ENCODE measurements at regions not wholly inside any gene's neighbourhood (a gene's known extent, or its start where the extent isn't known, plus 50 kb on each side); places are given as distances from the start of the nearest gene placed in this dataset.

DNA sequence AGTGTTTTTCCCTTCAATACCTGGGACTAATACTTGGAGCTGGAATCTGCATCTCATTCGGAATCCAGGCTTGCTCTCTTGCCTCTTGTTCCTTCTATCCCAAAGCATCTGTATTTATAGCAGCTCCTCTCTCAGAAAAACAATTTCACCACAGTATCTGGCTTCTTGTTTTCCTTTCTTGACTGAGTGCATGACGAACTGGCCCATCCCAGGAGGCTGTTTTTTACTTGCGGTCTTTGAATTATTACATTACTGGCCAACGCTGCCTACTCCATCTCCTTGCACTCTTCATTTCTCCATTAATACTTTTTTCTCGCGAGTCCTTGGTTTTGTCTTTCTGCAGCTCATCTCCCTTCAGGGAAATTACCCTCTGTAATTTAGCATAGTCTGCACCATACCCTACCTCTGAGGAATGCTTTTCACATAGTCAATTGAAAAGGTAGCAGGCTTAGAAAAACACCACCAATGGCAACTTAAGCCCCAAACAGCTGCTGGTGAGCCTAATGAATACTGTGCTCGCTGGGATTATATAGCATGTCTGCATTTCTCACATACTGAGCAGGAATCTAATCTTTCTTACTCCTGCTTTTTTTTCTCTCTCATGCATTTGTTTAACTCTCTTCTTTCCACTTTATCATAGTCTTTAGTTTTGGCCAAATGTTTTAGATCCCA is 277.4 kb upstream of the SESN3 start:
- DNase-seq: no peak

- DNase-seq: no peak
These were observed 276.8 kb upstream of the SESN3 start for GRCh38 chr11:95507794-95508193.

DNA sequence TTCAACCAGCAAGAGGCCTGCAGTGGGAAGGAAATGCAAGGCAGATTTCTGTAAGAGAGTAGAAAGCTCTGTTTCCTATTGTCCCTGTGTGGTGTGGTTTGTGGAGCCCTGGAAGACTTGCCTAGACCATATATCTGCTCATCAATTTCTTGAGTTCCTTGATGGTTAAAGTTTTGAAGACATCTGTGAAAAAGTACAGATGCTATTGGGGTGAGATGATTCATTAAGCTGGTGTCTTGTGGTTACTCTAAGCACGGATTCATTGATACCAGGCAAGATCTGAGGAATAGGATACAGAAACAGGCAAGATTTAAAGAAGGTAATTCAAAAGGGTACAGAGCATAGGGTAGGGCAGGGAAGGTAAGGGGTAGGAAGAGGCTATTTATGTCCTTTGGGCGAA is 275.8 kb upstream of the SESN3 start:
- no peak for DNase-seq

GRCh38 chr11:95505927-95506426 is 275.0 kb upstream of the SESN3 start:
- no peak for DNase-seq

DNA sequence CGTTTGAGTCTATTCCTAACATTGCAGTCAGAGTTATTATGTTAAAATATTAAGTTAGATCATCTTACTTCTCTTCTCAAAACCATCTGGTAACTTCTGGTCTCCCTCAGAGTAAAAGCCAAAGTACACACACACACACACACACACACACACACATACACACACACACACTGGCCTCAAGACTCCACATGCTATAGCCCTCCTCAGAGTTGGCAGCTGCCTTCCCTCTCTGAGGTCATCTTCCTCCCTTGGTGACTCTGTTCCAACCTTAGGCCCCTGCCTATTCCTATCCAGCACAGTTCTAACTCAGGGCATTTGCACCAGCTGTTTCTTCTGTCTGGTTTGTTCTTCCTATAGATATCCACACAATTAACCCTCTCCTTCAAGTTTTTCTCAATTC is 272.0 kb upstream of the SESN3 start:
- no peak for DNase-seq

DNA sequence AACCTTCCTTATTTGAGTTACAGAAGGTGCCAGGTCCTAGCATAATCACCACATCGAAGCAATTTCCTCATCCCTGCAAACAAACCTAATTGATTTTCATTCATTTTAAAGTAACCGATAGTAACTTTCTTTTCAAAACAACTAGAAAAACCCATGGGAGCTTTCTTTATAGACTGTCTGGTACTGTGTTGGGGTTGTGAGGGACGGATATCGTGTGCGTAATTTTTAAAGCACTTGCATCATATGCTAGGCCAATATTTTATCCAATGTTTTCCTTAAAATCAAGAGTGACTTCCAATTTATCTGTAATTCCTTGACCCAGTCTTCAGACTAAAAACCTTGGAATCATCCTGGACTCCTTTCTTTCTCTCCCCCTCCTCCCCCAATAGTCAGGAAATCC is 271.5 kb upstream of the SESN3 start:
- no peak for DNase-seq

GRCh38 chr11:95501761-95502266 is 270.8 kb upstream of the SESN3 start:
- DNase-seq: no peak

DNA sequence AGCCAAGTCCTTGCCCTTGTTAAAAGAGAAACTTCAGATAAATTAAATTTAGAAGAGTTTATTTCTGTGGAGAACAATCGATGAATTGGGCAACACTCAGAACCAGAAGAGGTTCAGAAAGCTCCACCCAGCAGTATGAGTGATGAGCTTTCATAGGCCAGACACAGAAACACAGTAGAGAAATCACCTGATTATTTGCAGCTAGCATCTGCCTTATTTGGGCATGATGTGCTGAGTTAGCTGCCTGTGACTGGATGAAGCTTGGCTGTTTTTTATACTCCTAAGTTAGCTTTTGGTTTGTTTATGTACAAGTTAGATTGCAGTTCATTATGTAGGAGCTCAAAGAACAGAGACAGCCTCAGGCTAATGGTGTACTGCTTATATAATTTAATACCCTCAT is 269.5 kb upstream of the SESN3 start:
- DNase-seq: no peak

DNA sequence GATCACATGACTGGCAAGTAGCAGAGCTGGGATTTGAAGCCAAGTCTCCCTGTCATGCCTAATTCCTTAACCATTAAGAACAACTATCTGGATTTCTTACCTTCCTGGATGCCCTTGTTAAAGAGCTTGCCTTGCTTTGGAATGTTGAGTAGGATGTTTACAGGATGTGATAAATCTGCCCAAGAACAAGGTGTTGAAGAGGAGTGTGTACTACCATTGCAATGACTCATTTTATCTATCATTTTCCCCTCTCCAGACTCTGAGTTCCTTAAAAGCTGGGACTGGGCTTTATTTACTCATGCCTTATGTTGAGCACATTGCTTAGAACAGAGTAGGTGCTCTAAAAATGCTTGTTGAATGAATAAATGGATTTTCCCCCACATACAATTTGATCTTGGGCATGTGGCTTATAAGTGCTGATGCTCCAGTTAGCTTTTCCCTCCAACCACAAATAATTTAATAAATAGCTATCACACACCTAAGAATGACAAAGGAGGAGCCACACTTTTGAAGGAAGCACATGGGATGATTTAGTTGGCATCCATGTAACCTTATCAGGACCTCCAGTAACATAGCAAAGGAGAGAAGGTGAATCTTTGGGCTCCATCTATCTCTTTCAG is 268.6 kb upstream of the SESN3 start:
- DNase-seq: no peak

- no peak for DNase-seq
These were observed 267.9 kb upstream of the SESN3 start for GRCh38 chr11:95498722-95499425.

DNA sequence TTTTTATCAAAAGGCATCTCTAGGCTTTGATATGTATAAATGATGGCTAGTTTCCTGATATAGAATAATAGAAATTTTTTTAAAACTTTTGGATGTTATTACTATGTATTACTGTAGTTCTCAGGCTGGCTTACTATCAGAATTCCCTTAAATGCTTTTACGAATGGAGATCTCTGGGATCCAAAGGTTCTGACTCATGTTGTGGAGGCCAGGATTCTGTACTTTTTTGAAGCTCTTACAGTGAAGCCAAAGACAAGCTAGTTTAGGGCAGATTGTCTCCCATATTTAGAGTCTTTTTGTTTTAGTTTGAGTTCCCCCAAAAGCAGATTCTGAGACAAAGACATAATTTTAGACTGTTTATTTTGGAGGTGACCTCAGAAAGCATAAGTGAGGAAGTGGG is 265.9 kb upstream of the SESN3 start:
- DNase-seq: no peak

DNA sequence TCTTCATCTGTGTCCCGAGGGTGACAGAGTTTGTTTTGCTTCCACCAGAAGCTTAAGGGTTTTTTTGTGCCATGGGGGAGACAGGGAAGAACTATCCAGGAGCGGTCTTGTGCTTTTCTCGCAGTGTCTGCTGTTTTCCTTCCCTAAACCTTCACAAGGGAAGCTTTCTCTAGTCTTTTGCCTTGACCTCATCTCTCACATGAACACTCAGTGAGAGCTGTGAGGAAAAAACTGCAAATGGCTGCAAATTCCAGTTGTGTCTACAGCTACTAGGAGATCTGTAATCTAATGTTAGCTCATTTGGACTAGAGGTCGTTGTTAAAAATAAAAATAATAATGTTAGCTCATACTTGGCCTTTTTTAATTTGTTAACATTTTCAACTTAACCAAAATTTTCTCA is 264.7 kb upstream of the SESN3 start:
- no peak for DNase-seq

- no peak for DNase-seq
These were observed 263.9 kb upstream of the SESN3 start for GRCh38 chr11:95494856-95495255.

DNA sequence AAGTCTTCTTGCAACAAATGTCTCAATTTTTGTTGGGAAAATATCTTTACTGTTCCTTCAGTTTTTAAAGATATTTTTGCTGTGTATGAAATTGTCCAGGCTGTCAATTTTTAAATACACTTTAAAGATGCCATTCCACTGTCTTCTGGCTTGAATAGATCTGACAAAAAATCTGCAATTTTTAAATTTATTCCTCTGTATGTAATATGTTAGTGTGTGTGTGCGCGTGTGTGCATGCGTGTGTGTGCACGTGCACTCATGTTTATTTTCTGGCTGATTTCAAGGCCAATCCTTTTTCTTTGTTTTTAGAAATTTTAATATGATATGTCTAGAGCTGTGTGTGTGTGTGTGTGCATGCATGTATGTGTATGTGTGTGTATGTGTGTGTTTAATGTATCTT is 263.2 kb upstream of the SESN3 start:
- no peak for DNase-seq

GRCh38 chr11:95490625-95491024 is 259.6 kb upstream of the SESN3 start:
- DNase-seq: no peak

GRCh38 chr11:95487938-95488337 is 256.9 kb upstream of the SESN3 start:
- no peak for DNase-seq

GRCh38 chr11:95487391-95487790 is 256.4 kb upstream of the SESN3 start:
- no peak for DNase-seq

DNA sequence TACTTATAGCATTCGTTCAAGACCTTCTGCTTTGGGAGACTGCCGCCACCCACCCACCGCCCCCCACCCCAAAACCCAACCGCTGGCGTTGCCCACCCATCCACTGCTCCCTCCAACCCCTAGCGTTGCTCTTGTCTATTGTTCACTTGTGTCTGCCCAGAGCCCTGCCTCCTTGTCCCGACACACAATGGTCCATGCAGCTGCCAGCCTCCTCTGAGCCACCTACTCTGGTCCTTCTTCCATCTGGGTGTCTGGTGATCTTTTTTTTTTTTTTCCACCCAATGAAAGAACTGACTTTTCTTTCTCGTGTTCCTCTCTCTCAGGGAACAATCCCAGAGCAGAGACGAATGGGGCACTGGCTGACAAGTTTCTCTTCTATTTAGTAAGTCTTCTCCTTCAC is 256.0 kb upstream of the SESN3 start:
- no peak for DNase-seq

DNA sequence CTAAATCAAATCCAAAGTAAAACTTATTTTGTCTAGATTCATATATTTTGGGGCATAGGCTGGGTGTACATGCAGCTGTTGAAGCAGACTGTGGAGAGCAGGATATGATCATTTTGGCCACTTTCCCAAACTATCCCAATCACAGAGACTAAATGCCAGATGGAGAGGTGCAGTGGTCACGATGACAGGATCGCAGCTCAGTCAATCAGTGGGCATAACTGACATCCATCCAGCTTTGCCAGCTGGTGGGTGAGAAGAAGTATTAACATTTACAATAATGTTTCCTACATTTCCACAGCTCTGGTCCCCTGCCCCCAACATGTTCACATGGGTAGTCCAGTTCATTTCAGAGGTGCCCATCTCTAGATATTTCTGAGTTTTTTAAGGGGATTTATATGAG is 255.5 kb upstream of the SESN3 start:
- DNase-seq: no peak

DNA sequence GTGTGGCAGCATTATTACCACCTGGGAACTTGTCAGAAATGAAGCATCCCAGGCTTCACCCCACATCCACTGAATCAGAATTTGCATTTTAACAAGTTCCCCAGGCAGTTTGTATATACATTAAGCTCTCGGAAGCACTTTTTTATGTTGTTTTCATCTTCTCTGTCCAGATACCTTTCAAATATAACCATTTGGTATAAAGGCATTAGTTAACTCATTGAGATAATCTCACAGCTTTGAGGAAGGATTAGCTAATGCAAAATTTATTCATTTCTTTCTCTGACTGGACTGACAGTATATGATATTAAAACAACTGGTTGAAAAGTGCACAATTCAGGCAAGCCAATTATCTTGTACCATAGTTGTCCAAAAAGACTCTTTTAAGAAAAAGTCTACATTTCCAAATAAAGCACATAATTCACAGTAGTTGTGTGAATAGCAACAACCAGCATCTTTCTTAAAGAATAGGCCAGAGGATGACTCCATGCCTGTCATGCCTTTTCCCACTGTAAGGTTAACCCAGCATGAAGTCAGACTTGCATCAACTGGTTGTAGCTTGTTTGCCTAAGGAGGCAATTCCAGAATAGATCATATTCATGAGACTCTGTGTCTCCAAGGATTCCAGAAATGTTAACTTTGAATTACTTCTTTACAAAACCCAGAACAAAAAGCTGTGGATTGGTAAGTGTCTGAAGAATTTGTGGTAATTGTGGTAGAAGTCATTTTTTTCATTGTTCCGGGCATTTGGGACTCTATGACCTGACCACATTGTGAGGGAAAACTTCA is 254.3 kb upstream of the SESN3 start:
- DNase-seq: no peak

- DNase-seq: no peak
These were observed 252.3 kb upstream of the SESN3 start for GRCh38 chr11:95483339-95483738.

- DNase-seq: no peak
These were observed 247.0 kb upstream of the SESN3 start for GRCh38 chr11:95478003-95478402.

GRCh38 chr11:95469258-95469657 is 238.3 kb upstream of the SESN3 start:
- no peak for DNase-seq
